ENCODE measurements at regions not wholly inside any gene's neighbourhood (a gene's known extent, or its start where the extent isn't known, plus 50 kb on each side); places are given as distances from the start of the nearest gene placed in this dataset.

GRCh38 chr17:73983621-73984400 lies 219.7 kb upstream of the RPL38 start:
- DNase-seq (ENCODE audit: low spot score): no peak

- no peak for DNase-seq (ENCODE audit: low spot score)
Measured at GRCh38 chr17:73984941-73985340, 218.5 kb upstream of the RPL38 start.

- no peak for DNase-seq (ENCODE audit: low spot score)
Measured at GRCh38 chr17:73985466-73986015, 217.9 kb upstream of the RPL38 start.

- DNase-seq (ENCODE audit: low spot score): no peak
Measured at GRCh38 chr17:73986641-73987177, 216.8 kb upstream of the RPL38 start.

- DNase-seq (ENCODE audit: low spot score): no peak
Measured at GRCh38 chr17:73987395-73987794, 216.1 kb upstream of the RPL38 start.

GRCh38 chr17:73987845-73988509 lies 215.5 kb upstream of the RPL38 start:
- DNase-seq (ENCODE audit: low spot score): no peak

GRCh38 chr17:73989671-73990070 lies 213.8 kb upstream of the RPL38 start:
- DNase-seq (ENCODE audit: low spot score): no peak

GRCh38 chr17:73990290-73990689 lies 213.2 kb upstream of the RPL38 start:
- no peak for DNase-seq (ENCODE audit: low spot score)

- DNase-seq (ENCODE audit: low spot score): no peak
Measured at GRCh38 chr17:73991260-73991659, 212.2 kb upstream of the RPL38 start.

GRCh38 chr17:73994946-73995345 lies 208.5 kb upstream of the RPL38 start:
- no peak for DNase-seq (ENCODE audit: low spot score)

GRCh38 chr17:73997059-73997458 lies 206.4 kb upstream of the RPL38 start:
- DNase-seq (ENCODE audit: low spot score): no peak

- no peak for DNase-seq (ENCODE audit: low spot score)
Measured at GRCh38 chr17:73998249-73998648, 205.2 kb upstream of the RPL38 start.

- peak; percentile 29 for DNase-seq (ENCODE audit: low spot score)
Measured at GRCh38 chr17:73998653-73999645, 204.5 kb upstream of the RPL38 start.

- no peak for DNase-seq (ENCODE audit: low spot score)
Measured at GRCh38 chr17:74001145-74001544, 202.3 kb upstream of the RPL38 start.

- DNase-seq (ENCODE audit: low spot score): no peak
Measured at GRCh38 chr17:74002241-74002640, 201.2 kb upstream of the RPL38 start.

- no peak for DNase-seq (ENCODE audit: low spot score)
Measured at GRCh38 chr17:74004056-74004455, 199.4 kb upstream of the RPL38 start.

GRCh38 chr17:74005790-74006189 lies 197.7 kb upstream of the RPL38 start:
- DNase-seq (ENCODE audit: low spot score): no peak

GRCh38 chr17:74006371-74006770 lies 197.1 kb upstream of the RPL38 start:
- DNase-seq (ENCODE audit: low spot score): no peak

- peak; percentile 39 for DNase-seq (ENCODE audit: low spot score)
Measured at GRCh38 chr17:74008196-74008595, 195.3 kb upstream of the RPL38 start.

- DNase-seq (ENCODE audit: low spot score): no peak
Measured at GRCh38 chr17:74009056-74009625, 194.3 kb upstream of the RPL38 start.

GRCh38 chr17:74010903-74011302 lies 192.6 kb upstream of the RPL38 start:
- no peak for DNase-seq (ENCODE audit: low spot score)

Measured in A172 (cell line).